CD4-positive, alpha-beta T cell treated with Interleukin-10 for 1 hour (primary cell): ENCODE measurements at regions not wholly inside any gene's neighbourhood (a gene's known extent, or its start where the extent isn't known, plus 50 kb on each side); places are given as distances from the start of the nearest gene placed in this dataset.
"Not testable (repeated sequence)": the region's sequence is repeated elsewhere in the genome, so short reads cannot be mapped to it uniquely, and the experiment has no call there.

Experiments
- DNase-seq: peaks from one replicate; pipeline ENCODE4 v3.0.0-alpha.2; 2020

- DNase-seq, result not testable (repeated sequence)
These were observed 52.6 kb upstream of the KIF26B start for GRCh38 chr1:245102149-245102548.

- DNase-seq, result no peak
These were observed 55.4 kb upstream of the KIF26B start for GRCh38 chr1:245099401-245099800.

- DNase-seq, result no peak
These were observed 55.9 kb upstream of the KIF26B start for GRCh38 chr1:245098924-245099323.

GRCh38 chr1:245096311-245097066 lies 58.3 kb upstream of the KIF26B start:
- no peak for DNase-seq

GRCh38 chr1:245095903-245096302 lies 58.9 kb upstream of the KIF26B start:
- DNase-seq, result no peak

GRCh38 chr1:245094954-245095353 lies 59.8 kb upstream of the KIF26B start:
- no peak for DNase-seq

- DNase-seq, result no peak
These were observed 60.7 kb upstream of the KIF26B start for GRCh38 chr1:245094092-245094491.

GRCh38 chr1:245092638-245092976 lies 62.2 kb upstream of the KIF26B start:
- DNase-seq, result no peak

- DNase-seq, result no peak
These were observed 62.8 kb upstream of the KIF26B start for GRCh38 chr1:245091818-245092637.

GRCh38 chr1:245091171-245091621 lies 63.6 kb upstream of the KIF26B start:
- no peak for DNase-seq

- no peak for DNase-seq
These were observed 64.2 kb upstream of the KIF26B start for GRCh38 chr1:245090491-245091090.

GRCh38 chr1:245087723-245088122 lies 67.1 kb upstream of the KIF26B start:
- DNase-seq, result no peak

GRCh38 chr1:245086389-245086969 lies 68.3 kb upstream of the KIF26B start:
- no peak for DNase-seq

GRCh38 chr1:245085508-245086095 lies 69.2 kb upstream of the KIF26B start:
- DNase-seq, result no peak

GRCh38 chr1:245084551-245084950 lies 70.2 kb upstream of the KIF26B start:
- no peak for DNase-seq

- no peak for DNase-seq
These were observed 75.7 kb upstream of the KIF26B start for GRCh38 chr1:245079021-245079609.

- DNase-seq, result no peak
These were observed 79.9 kb upstream of the KIF26B start for GRCh38 chr1:245074898-245075297.

- DNase-seq, result no peak
These were observed 80.5 kb upstream of the KIF26B start for GRCh38 chr1:245074232-245074747.

- no peak for DNase-seq
These were observed 83.8 kb upstream of the KIF26B start for GRCh38 chr1:245070836-245071615.

- no peak for DNase-seq
These were observed 87.5 kb upstream of the KIF26B start for GRCh38 chr1:245067257-245067656.

GRCh38 chr1:245062741-245063305 lies 92.0 kb upstream of the KIF26B start:
- no peak for DNase-seq
